HFF-Myc (cell line): ENCODE measurements at regions not wholly inside any gene's neighbourhood (a gene's known extent, or its start where the extent isn't known, plus 50 kb on each side); places are given as distances from the start of the nearest gene placed in this dataset.
"Not testable (repeated sequence)": the region's sequence is repeated elsewhere in the genome, so short reads cannot be mapped to it uniquely, and the experiment has no call there.

Experiments
- DNase-seq: peaks from one replicate; pipeline ENCODE4 v3.0.0-alpha.2; 2011; ENCODE audit warnings: low read depth; ENCODE audit errors: extremely low read depth
- H3K4me3 ChIP-seq: replicated peaks from 2 replicates; pipeline ENCODE4 v1.5.1; 2011; ENCODE audit warnings: low read depth, mild to moderate bottlenecking, control low read depth, low read length
- TF ChIP-seq, protein P1 (sequence below): IDR thresholded peaks from 2 replicates; pipeline ENCODE4 v1.5.1; 2012; ENCODE audit warnings: mild to moderate bottlenecking, low read depth, low read length, control low read depth; ENCODE audit errors: missing control alignments

DNA sequence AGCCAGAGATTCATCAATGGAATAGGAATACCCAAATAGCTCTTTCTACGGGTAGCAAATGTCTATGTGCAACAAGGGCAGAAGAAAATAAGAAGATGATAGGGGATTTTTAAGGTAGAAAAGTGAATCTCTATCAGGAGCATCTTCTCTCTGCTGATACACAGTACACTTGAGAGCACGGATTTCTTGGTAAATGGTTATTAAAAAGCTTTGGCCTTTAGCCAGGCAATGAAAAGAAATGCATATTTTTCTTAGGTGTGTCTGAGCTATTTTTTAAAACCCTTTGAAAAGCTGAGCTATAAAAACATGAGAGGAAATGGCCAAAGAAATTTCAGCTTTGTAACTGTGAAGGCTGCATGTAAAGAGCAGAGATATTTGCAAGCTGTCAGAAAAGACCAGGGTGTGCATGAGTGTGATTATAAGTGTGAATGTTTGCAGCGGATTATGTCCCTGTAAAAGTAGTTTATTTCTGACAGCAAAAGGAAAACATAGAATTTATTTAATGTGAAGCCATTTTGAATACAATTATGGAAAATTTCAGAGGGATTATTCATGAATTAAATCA lies 487.1 kb upstream of the PIK3R1 start:
- TF ChIP-seq, protein P1, sequence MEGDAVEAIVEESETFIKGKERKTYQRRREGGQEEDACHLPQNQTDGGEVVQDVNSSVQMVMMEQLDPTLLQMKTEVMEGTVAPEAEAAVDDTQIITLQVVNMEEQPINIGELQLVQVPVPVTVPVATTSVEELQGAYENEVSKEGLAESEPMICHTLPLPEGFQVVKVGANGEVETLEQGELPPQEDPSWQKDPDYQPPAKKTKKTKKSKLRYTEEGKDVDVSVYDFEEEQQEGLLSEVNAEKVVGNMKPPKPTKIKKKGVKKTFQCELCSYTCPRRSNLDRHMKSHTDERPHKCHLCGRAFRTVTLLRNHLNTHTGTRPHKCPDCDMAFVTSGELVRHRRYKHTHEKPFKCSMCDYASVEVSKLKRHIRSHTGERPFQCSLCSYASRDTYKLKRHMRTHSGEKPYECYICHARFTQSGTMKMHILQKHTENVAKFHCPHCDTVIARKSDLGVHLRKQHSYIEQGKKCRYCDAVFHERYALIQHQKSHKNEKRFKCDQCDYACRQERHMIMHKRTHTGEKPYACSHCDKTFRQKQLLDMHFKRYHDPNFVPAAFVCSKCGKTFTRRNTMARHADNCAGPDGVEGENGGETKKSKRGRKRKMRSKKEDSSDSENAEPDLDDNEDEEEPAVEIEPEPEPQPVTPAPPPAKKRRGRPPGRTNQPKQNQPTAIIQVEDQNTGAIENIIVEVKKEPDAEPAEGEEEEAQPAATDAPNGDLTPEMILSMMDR, result no peak
- no peak overlapping the region for H3K4me3 ChIP-seq
- DNase-seq, result no peak

DNA sequence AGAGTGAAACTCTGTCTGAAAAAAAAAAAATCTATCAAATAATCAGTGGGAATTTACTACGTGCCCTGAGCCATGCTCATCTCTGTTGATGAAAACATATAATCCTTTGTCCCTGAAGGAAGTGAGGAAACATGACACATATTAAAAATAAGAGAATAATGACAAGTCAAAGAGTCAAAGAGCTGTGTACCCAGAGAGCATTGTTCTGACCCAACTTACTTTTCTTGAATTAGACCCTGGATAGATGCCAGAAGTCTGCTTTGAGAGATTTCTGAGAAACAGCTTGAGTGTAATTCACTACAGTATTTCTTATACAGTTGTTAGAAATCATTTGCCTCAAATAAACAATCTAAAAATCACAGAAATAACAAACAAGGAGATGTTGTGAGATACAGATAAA lies 490.0 kb upstream of the PIK3R1 start:
- H3K4me3 ChIP-seq, result no peak overlapping the region
- DNase-seq, result no peak
- TF ChIP-seq, protein P1, result no peak

GRCh38 chr5:67724412-67725135 lies 491.0 kb upstream of the PIK3R1 start:
- no peak for DNase-seq
- TF ChIP-seq, protein P1, result no peak
- H3K4me3 ChIP-seq, result no peak overlapping the region

DNA sequence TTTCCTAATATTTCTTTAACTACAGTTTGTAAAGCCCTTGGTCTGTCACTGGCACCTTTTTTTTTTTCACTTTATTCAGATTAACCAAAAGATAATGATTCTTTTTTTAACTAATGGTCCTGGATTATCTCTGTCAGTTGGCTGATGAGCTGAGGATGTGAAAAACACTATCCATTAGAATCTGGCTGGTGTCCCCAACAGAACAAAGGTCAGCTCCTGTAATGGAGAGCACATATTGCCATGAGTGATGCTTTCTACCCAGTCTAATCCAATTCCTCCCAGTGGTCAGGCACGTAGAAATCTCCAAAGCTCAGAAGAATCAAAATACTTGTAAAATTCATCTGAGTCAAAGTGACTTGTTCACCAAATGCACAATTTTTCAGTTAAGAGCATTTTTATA lies 491.7 kb upstream of the PIK3R1 start:
- DNase-seq, result no peak
- no peak overlapping the region for H3K4me3 ChIP-seq
- TF ChIP-seq, protein P1, result no peak

DNA sequence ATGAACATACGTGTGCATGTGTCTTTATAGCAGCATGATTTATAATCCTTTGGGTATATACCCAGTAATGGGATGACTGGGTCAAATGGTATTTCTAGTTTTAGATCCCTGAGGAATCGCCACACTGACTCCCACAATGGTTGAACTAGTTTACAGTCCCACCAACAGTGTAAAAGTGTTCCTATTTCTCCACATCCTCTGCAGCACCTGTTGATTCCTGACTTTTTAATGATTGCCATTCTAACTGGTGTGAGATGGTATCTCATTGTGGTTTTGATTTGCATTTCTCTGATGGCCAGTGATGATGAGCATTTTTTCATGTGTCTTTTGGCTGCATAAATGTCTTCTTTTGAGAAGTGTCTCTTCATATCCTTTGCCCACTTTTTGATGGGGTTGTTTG lies 493.0 kb upstream of the PIK3R1 start:
- H3K4me3 ChIP-seq, result not testable (repeated sequence)

GRCh38 chr5:67720162-67720772 lies 495.3 kb upstream of the PIK3R1 start:
- no peak overlapping the region for H3K4me3 ChIP-seq
- TF ChIP-seq, protein P1, result no peak
- DNase-seq, result no peak

More for the DNA sequence above, 493.0 kb upstream of the PIK3R1 start:
- not testable (repeated sequence) for DNase-seq

GRCh38 chr5:67702008-67702407 lies 505.4 kb upstream of the CD180 start:
- TF ChIP-seq, protein P1, result no peak
- no peak overlapping the region for H3K4me3 ChIP-seq
- no peak for DNase-seq
